Natural killer cell (primary cell): ENCODE measurements at regions not wholly inside any gene's neighbourhood (a gene's known extent, or its start where the extent isn't known, plus 50 kb on each side); places are given as distances from the start of the nearest gene placed in this dataset.
A peak's percentile ranks its signal among the peaks of the same experiment; 100 is the strongest.

Experiments used
- ATAC-seq, 3 donors: fragments of 150-1000 bp in 2 of 3; fragments of 200-7000 bp in 1 of 3; cut with Tn5 transposase; 1 replicate in 1 of 3; 2 replicates in 2 of 3; pipeline ENCODE4 v1.10.0; 2021; ENCODE audit warnings: mild to moderate bottlenecking in 2 of 3, moderate library complexity in 2 of 3
- DNase-seq, 2 donors: peaks; one replicate each; pipeline versions ENCODE4 v3.0.0 to v3.0.0-alpha.2; 2013 to 2021; ENCODE audit warnings: mixed read lengths in 1 of 2
- H3K27ac ChIP-seq: one replicate; pipeline ENCODE4 v1.5.1; 2013; ENCODE audit warnings: mild to moderate bottlenecking, low read length
- H3K27me3 ChIP-seq: one replicate; pipeline ENCODE4 v1.6.1; 2013; ENCODE audit warnings: low read length; ENCODE audit not compliant: control insufficient read depth, insufficient read depth
- H3K36me3 ChIP-seq: one replicate; pipeline ENCODE4 v1.6.1; 2013; ENCODE audit warnings: low read length; ENCODE audit not compliant: control insufficient read depth, insufficient read depth
- H3K4me1 ChIP-seq: one replicate; pipeline ENCODE4 v1.6.1; 2013; ENCODE audit warnings: low read length; ENCODE audit not compliant: control insufficient read depth, insufficient read depth
- H3K4me3 ChIP-seq: one replicate; pipeline ENCODE4 v1.5.1; 2013; ENCODE audit warnings: low read length
- H3K9me3 ChIP-seq: one replicate; pipeline ENCODE4 v1.6.1; 2013; ENCODE audit warnings: low read length; ENCODE audit not compliant: control insufficient read depth, insufficient read depth
- H3K27ac Mint-ChIP-seq, 2 donors: one replicate each; pipeline ENCODE4 v1.8.0; 2022; ENCODE audit warnings: mild to moderate bottlenecking in 2 of 2, mixed read lengths in 2 of 2, moderate library complexity in 1 of 2
- H3K27me3 Mint-ChIP-seq, 2 donors: one replicate each; pipeline ENCODE4 v1.8.0; 2022; ENCODE audit warnings: low read depth in 2 of 2, mixed read lengths in 2 of 2
- H3K36me3 Mint-ChIP-seq: one replicate; pipeline ENCODE4 v1.8.0; 2022; ENCODE audit warnings: mixed read lengths
- H3K4me1 Mint-ChIP-seq, 2 donors: one replicate each; pipeline ENCODE4 v1.8.0; 2022; ENCODE audit warnings: mixed read lengths in 2 of 2
- H3K4me3 Mint-ChIP-seq: one replicate; pipeline ENCODE4 v1.8.0; 2022; ENCODE audit warnings: mild to moderate bottlenecking, moderate library complexity, mixed read lengths
- H3K9me3 Mint-ChIP-seq, 2 donors: one replicate each; pipeline ENCODE4 v1.8.0; 2022; ENCODE audit warnings: mixed read lengths in 2 of 2
- WGBS: methylation state at CpG from one replicate; pipeline ENCODE4 v1.1.7; 2013; ENCODE audit warnings: missing lambda C conversion rate; ENCODE audit not compliant: insufficient coverage; 5-methylcytosine and 5-hydroxymethylcytosine counted together
- intact Hi-C: fragments of 100-400 bp; cut with micrococcal nuclease; formaldehyde crosslinking; loops from one replicate; pipeline ENCODE4 v1.14.2; 2022
- TF ChIP-seq, protein P1 (sequence below): fragments of 200-600 bp; IDR thresholded peaks from one replicate; pipeline ENCODE4 v1.8.0; 2022; ENCODE audit warnings: antibody characterized with exemption

- peaks cover 0 to 7% of the 10 kb centered on the region in 2 donors for H3K27me3 Mint-ChIP-seq
- WGBS, result 85% methylated on average over 1 of the region's 1 CpG
- intact Hi-C loops, result loop anchor here (2.0 kb wide), 1 partner anchor 74 kb away; the partner anchor contains the start of gene CRPPA
Measured at GRCh38 chr7:16347066-16347826, 74.1 kb downstream of the CRPPA start.

DNA sequence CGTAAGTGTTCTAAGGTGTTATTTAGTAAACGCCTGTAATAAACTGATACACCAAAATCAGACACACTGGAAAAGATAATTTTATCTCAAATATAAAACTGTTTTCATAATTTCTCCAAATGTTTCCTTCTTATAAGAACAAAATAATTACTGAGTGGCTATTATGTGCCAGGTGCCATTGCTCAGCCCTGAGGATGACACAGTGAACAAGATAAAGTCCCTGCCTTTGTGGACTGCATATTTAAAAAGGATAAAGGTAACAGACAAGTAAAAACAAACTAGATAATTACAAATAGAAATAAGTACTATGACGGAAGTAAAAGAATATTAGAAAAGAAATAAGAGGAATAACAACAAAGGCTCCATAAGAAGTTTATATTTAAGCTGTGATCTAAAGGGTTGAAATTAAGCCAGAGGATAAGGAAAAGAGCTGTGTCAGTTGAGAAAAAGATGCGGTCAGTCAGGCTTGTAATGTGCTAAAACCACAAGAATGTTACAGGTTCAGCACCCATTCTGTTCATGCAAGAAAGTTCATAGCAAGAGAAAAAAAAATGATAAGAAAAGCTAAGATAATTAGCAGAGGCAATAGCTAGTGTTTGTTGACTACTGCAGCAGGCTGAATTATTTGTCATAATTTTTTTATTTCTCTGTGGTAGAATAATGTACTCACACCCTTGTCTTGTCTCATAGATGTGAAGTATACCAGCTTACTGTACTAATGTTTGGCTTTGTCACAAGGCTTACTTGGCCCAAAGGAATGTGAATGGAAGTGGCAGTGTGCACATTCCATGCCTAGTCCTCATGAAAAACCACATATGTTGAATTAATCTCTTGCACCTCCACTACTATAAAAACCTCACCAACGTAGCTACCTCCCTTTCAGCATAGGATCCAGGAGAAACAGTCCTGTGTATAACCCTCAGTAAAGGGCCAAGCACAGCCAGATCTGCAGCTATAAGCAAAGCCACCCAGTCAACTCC, 75.1 kb downstream of the CRPPA start:
- WGBS, result 18% methylated on average over 3 of the region's 5 CpGs

More at GRCh38 chr7:16347066-16347826, 74.1 kb downstream of the CRPPA start:
- Histone ChIP-seq H3K36me3 (no peaks in the 10 kb centered on the region), H3K4me1 (peaks cover 8% of the 10 kb centered on the region), H3K27me3 (no peaks in the 10 kb centered on the region), H3K27ac (no peak overlapping the region), H3K9me3 (no peaks in the 10 kb centered on the region), H3K4me3 (no peak overlapping the region)
- H3K27ac Mint-ChIP-seq, result peak overlapping the region in 1 of 2 donors; percentile 0
- H3K9me3 Mint-ChIP-seq, result peaks cover 9 to 11% of the 10 kb centered on the region in 2 donors
- H3K36me3 Mint-ChIP-seq, result peaks cover 32% of the 10 kb centered on the region
- DNase-seq (no peak), ATAC-seq (no peak)
- H3K4me1 Mint-ChIP-seq, result peaks cover 34 to 35% of the 10 kb centered on the region in 2 donors
- peak overlapping the region; percentile 32 for H3K4me3 Mint-ChIP-seq
- TF ChIP-seq, protein P1, sequence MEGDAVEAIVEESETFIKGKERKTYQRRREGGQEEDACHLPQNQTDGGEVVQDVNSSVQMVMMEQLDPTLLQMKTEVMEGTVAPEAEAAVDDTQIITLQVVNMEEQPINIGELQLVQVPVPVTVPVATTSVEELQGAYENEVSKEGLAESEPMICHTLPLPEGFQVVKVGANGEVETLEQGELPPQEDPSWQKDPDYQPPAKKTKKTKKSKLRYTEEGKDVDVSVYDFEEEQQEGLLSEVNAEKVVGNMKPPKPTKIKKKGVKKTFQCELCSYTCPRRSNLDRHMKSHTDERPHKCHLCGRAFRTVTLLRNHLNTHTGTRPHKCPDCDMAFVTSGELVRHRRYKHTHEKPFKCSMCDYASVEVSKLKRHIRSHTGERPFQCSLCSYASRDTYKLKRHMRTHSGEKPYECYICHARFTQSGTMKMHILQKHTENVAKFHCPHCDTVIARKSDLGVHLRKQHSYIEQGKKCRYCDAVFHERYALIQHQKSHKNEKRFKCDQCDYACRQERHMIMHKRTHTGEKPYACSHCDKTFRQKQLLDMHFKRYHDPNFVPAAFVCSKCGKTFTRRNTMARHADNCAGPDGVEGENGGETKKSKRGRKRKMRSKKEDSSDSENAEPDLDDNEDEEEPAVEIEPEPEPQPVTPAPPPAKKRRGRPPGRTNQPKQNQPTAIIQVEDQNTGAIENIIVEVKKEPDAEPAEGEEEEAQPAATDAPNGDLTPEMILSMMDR, result no peak

DNA sequence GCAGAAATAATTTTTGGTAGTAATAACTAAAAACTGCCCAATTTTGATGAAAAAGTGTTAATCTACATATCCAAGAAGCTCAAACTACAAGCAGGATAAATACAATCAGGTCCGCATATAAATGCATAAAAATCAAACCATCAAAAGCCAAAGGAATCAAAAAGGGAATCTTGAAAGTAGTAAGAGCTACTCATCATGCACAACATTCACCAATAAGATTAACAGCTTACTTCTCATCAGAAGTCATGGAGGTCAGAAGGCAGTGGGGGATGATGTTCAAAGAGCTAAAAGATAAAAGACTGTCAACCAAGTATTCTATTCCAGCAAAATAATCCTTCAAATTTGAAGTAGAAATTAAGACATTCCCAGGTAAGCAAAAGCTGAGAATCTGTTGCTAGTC, 76.4 kb downstream of the CRPPA start:
- Histone ChIP-seq H3K36me3 (no peaks in the 10 kb centered on the region), H3K27me3 (no peaks in the 10 kb centered on the region), H3K4me1 (peaks cover 8% of the 10 kb centered on the region), H3K27ac (no peak overlapping the region), H3K9me3 (no peaks in the 10 kb centered on the region), H3K4me3 (no peak overlapping the region)
- no peak overlapping the region for H3K27ac Mint-ChIP-seq
- no CpG with 5 or more reads among the region's 1 CpG for WGBS
- intact Hi-C loops, result no loop called here
- ATAC-seq, result no peak
- peaks cover 4 to 11% of the 10 kb centered on the region in 2 donors for H3K9me3 Mint-ChIP-seq
- peaks cover 29% of the 10 kb centered on the region for H3K36me3 Mint-ChIP-seq
- peaks cover 0 to 4% of the 10 kb centered on the region in 2 donors for H3K27me3 Mint-ChIP-seq
- no peak for DNase-seq
- H3K4me1 Mint-ChIP-seq, result peaks cover 34 to 40% of the 10 kb centered on the region in 2 donors
- TF ChIP-seq, protein P1, result no peak
- no peak overlapping the region for H3K4me3 Mint-ChIP-seq

More for the DNA sequence above, 75.1 kb downstream of the CRPPA start:
- H3K9me3 Mint-ChIP-seq, result peaks cover 9 to 11% of the 10 kb centered on the region in 2 donors
- no peaks in the 10 kb centered on the region for H3K36me3 ChIP-seq
- no peak overlapping the region for H3K4me3 ChIP-seq
- H3K4me3 Mint-ChIP-seq, result peak overlapping the region; percentile 32
- intact Hi-C loops, result loop anchor here (2.0 kb wide), 1 partner anchor 75 kb away; the partner anchor contains the start of gene CRPPA
- TF ChIP-seq, protein P1, result no peak
- peaks cover 0 to 6% of the 10 kb centered on the region in 2 donors for H3K27me3 Mint-ChIP-seq
- no peak overlapping the region for H3K27ac ChIP-seq
- H3K4me1 Mint-ChIP-seq, result peaks cover 34 to 40% of the 10 kb centered on the region in 2 donors
- peaks cover 32% of the 10 kb centered on the region for H3K36me3 Mint-ChIP-seq
- DNase-seq (peak in 1 of 2 donors; percentile 44), ATAC-seq (peak; percentile 78 to 89 (median 78))
- H3K27ac Mint-ChIP-seq, result peak overlapping the region; percentile 0 to 5
- peaks cover 8% of the 10 kb centered on the region for H3K4me1 ChIP-seq
- no peaks in the 10 kb centered on the region for H3K9me3 ChIP-seq
- H3K27me3 ChIP-seq, result no peaks in the 10 kb centered on the region
